Mesenchymal stem cell (in vitro differentiated cells and primary cell): ENCODE measurements at regions not wholly inside any gene's neighbourhood (a gene's known extent, or its start where the extent isn't known, plus 50 kb on each side); places are given as distances from the start of the nearest gene placed in this dataset.
A peak's percentile ranks its signal among the peaks of the same experiment; 100 is the strongest.

Experiments used
- DNase-seq: peaks from one replicate; pipeline ENCODE4 v3.0.0-alpha.2; 2013
- H2AFZ ChIP-seq: one replicate; pipeline ENCODE4 v1.6.1; 2013; ENCODE audit warnings: low read depth, mild to moderate bottlenecking, control low read depth, inconsistent platforms, low read length, moderate library complexity
- H2AK5ac ChIP-seq: 2 replicates; pipeline ENCODE4 v1.6.1; 2013; ENCODE audit warnings: low read length, moderate library complexity, mild to moderate bottlenecking, inconsistent platforms; ENCODE audit not compliant: severe bottlenecking
- H2BK120ac ChIP-seq: one replicate; pipeline ENCODE4 v1.6.1; 2013; ENCODE audit warnings: low read depth, mild to moderate bottlenecking, inconsistent platforms, low read length, moderate library complexity
- H2BK12ac ChIP-seq, 2 experiments: one replicate each; pipeline ENCODE4 v1.6.1; 2013; ENCODE audit warnings: inconsistent platforms in 2 of 2, low read length in 2 of 2, mild to moderate bottlenecking in 2 of 2, moderate library complexity in 2 of 2, control low read depth in 1 of 2
- H2BK15ac ChIP-seq: one replicate; pipeline ENCODE4 v1.6.1; 2013; ENCODE audit warnings: mild to moderate bottlenecking, low read depth, inconsistent platforms; ENCODE audit not compliant: poor library complexity, severe bottlenecking
- H2BK5ac ChIP-seq: 2 replicates; pipeline ENCODE4 v1.6.1; 2013; ENCODE audit warnings: low read depth, mild to moderate bottlenecking, low read length, control low read depth, inconsistent platforms; ENCODE audit not compliant: poor library complexity, severe bottlenecking
- H3K14ac ChIP-seq, 2 experiments: one replicate each; pipeline ENCODE4 v1.6.1; 2013; ENCODE audit warnings: inconsistent platforms in 2 of 2, low read length in 2 of 2, control low read depth in 1 of 2, mild to moderate bottlenecking in 1 of 2, moderate library complexity in 1 of 2
- H3K18ac ChIP-seq, 2 experiments: one replicate each; pipeline ENCODE4 v1.6.1; 2013; ENCODE audit warnings: inconsistent platforms in 2 of 2, low read length in 2 of 2, control low read depth in 1 of 2, low read depth in 1 of 2, mild to moderate bottlenecking in 1 of 2
- H3K23ac ChIP-seq, 2 experiments: one replicate each; pipeline ENCODE4 v1.6.1; 2013; ENCODE audit warnings: inconsistent platforms in 2 of 2, low read length in 2 of 2, mild to moderate bottlenecking in 2 of 2, moderate library complexity in 2 of 2, control low read depth in 1 of 2
- H3K27ac ChIP-seq: 2 replicates; pipeline ENCODE4 v1.5.1; 2013; ENCODE audit warnings: mild to moderate bottlenecking, moderate library complexity, low read length, control low read depth, inconsistent platforms; ENCODE audit not compliant: poor library complexity, severe bottlenecking
- H3K27me3 ChIP-seq, 2 experiments: 2 replicates each; pipeline versions ENCODE4 v1.6.1 to v1.7.0; 2013; ENCODE audit warnings: low read length in 2 of 2, mild to moderate bottlenecking in 2 of 2, moderate library complexity in 2 of 2, control low read depth in 1 of 2, inconsistent platforms in 1 of 2; ENCODE audit not compliant: control insufficient read depth in 1 of 2, insufficient read depth in 1 of 2
- H3K36me3 ChIP-seq, 2 experiments: 2 replicates each; pipeline versions ENCODE4 v1.6.1 to v1.7.0; 2013; ENCODE audit warnings: low read length in 2 of 2, control low read depth in 1 of 2, inconsistent platforms in 1 of 2, low read depth in 1 of 2, mild to moderate bottlenecking in 1 of 2; ENCODE audit not compliant: insufficient read depth in 2 of 2, control insufficient read depth in 1 of 2
- H3K4ac ChIP-seq, 2 experiments: one replicate each; pipeline ENCODE4 v1.6.1; 2013; ENCODE audit warnings: inconsistent platforms in 2 of 2, low read length in 2 of 2, mild to moderate bottlenecking in 2 of 2, moderate library complexity in 2 of 2, control low read depth in 1 of 2, low read depth in 1 of 2
- H3K4me1 ChIP-seq: 2 replicates; pipeline ENCODE4 v1.6.1; 2013; ENCODE audit warnings: low read depth, low read length, control low read depth; ENCODE audit not compliant: control insufficient read depth, insufficient read depth
- H3K4me2 ChIP-seq: 2 replicates; pipeline ENCODE4 v1.6.1; 2013; ENCODE audit warnings: low read length, mild to moderate bottlenecking, inconsistent platforms; ENCODE audit not compliant: poor library complexity, severe bottlenecking
- H3K4me3 ChIP-seq, 2 experiments: 2 replicates each; pipeline versions ENCODE4 v1.5.1 to v1.7.0; 2013; ENCODE audit warnings: low read length in 2 of 2, mild to moderate bottlenecking in 2 of 2, control low read depth in 1 of 2, low read depth in 1 of 2; ENCODE audit not compliant: insufficient read depth in 1 of 2
- H3K79me1 ChIP-seq: replicated peaks from 2 replicates; pipeline ENCODE4 v1.6.1; 2013; ENCODE audit warnings: mild to moderate bottlenecking, control low read depth, low read length, inconsistent platforms; ENCODE audit not compliant: poor library complexity, severe bottlenecking
- H3K9ac ChIP-seq: 2 replicates; pipeline ENCODE4 v1.7.0; 2013; ENCODE audit warnings: mild to moderate bottlenecking, low read length, moderate library complexity
- H3K9me3 ChIP-seq: 2 replicates; pipeline ENCODE4 v1.7.0; 2013; ENCODE audit warnings: mild to moderate bottlenecking, low read length; ENCODE audit not compliant: control insufficient read depth
- H4K8ac ChIP-seq: one replicate; pipeline ENCODE4 v1.6.1; 2013; ENCODE audit warnings: inconsistent platforms, mild to moderate bottlenecking, low read length, moderate library complexity
- H4K91ac ChIP-seq: one replicate; pipeline ENCODE4 v1.6.1; 2013; ENCODE audit warnings: mild to moderate bottlenecking, low read length, inconsistent platforms
- WGBS: methylation state at CpG from one replicate; pipeline ENCODE4 v1.1.7; 2013; ENCODE audit warnings: mixed read lengths; 5-methylcytosine and 5-hydroxymethylcytosine counted together

DNA sequence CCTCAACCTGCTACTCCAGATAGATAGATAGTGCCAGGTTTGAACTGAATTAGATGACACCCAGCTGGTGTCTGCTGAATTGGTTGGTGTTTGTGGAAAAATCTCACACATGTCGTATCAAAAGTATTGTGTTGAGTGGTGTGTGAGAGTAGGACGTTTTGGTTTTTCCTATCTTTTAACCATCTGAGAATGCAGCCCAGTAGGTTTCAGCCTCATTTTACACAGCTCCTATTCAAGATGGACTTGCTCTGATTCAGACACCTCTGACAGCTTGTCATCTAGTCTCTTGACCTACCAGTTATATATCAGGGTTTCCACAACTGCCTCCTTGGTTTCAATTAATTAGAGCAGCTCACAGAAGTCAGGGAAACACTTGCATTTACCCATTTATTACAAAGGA lies 254.4 kb downstream of the KTN1 start:
- no peak for DNase-seq
- Histone ChIP-seq H4K8ac (no peak overlapping the region), H2BK15ac (no peak overlapping the region), H3K79me1 (no peaks in the 10 kb centered on the region), H3K9me3 (no peaks in the 10 kb centered on the region), H3K14ac (no peak overlapping the region), H2AFZ (no peak overlapping the region), H3K23ac (no peak overlapping the region), H2AK5ac (peak overlapping the region; percentile 86), H2BK120ac (no peak overlapping the region), H3K27me3 (peaks cover 0 to 17% of the 10 kb centered on the region in 2 experiments), H4K91ac (no peak overlapping the region), H3K4me1 (peaks cover 2% of the 10 kb centered on the region), H3K18ac (no peak overlapping the region), H3K9ac (no peak overlapping the region), H2BK12ac (no peak overlapping the region), H3K36me3 (no peaks in the 10 kb centered on the region), H3K4me3 (no peak overlapping the region), H3K4ac (no peak overlapping the region), H3K27ac (no peak overlapping the region), H2BK5ac (no peak overlapping the region), H3K4me2 (no peak overlapping the region)
- no CpG with 5 or more reads among the region's 2 CpGs for WGBS

DNA sequence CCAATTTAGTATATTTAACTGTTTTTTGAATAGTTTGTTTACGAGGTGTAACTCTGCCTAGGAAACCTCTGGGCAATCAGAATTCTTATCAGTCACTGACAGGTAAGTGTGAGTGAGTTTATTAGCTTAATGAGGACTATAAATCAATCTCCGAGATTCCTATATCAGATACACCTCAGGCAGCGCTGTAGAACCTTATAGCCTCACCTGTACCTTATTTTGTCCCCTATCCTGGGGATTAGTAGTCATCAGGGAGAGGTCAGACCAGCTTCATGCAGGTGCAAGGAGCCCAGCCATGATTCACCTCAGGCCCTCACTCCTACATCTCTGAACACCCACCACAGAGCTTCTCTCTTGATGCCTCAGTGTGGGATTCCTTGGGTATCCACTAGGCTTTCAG lies 256.0 kb downstream of the KTN1 start:
- Histone ChIP-seq H3K4me1 (peaks cover 2% of the 10 kb centered on the region), H3K4me3 (no peak overlapping the region), H2BK12ac (no peak overlapping the region), H3K4me2 (no peak overlapping the region), H2BK5ac (no peak overlapping the region), H3K27me3 (peaks cover 0 to 17% of the 10 kb centered on the region in 2 experiments), H3K27ac (no peak overlapping the region), H3K18ac (no peak overlapping the region), H4K91ac (no peak overlapping the region), H3K4ac (no peak overlapping the region), H4K8ac (no peak overlapping the region), H2BK15ac (no peak overlapping the region), H3K36me3 (no peaks in the 10 kb centered on the region), H3K23ac (no peak overlapping the region), H3K9me3 (no peaks in the 10 kb centered on the region), H3K14ac (no peak overlapping the region), H3K9ac (no peak overlapping the region), H2AFZ (no peak overlapping the region), H2BK120ac (no peak overlapping the region), H3K79me1 (no peaks in the 10 kb centered on the region), H2AK5ac (peak overlapping the region; percentile 91)
- 90% methylated on average over 2 of the region's 3 CpGs for WGBS
- no peak for DNase-seq

DNA sequence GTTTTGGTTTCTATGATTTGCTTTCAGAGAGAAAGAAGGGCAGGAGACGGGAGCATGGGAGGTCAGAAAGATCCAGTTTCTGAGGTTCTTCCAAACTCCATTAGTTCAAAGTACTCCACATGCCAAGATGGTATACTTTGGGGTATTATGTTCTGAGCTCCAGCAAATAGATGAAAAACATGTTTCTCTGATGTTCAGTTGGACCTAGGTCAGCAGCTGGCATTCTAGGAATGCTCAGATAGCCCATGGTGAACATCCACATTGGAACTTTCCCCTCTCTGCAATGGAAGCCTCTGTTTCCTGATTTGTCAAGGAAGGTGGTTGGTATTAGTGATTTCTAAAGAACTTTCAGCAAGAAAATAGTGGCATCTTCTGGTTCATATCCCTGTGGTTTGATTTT lies 257.5 kb downstream of the KTN1 start:
- Histone ChIP-seq H2AFZ (no peak overlapping the region), H3K27ac (no peak overlapping the region), H3K27me3 (peaks cover 0 to 17% of the 10 kb centered on the region in 2 experiments), H2BK5ac (no peak overlapping the region), H2BK120ac (no peak overlapping the region), H3K4me2 (no peak overlapping the region), H3K23ac (no peak overlapping the region), H2AK5ac (no peak overlapping the region), H3K14ac (no peak overlapping the region), H3K79me1 (no peaks in the 10 kb centered on the region), H3K9me3 (no peaks in the 10 kb centered on the region), H3K9ac (no peak overlapping the region), H3K18ac (no peak overlapping the region), H4K91ac (no peak overlapping the region), H3K4me1 (no peaks in the 10 kb centered on the region), H2BK12ac (no peak overlapping the region), H3K4me3 (no peak overlapping the region), H2BK15ac (no peak overlapping the region), H3K36me3 (no peaks in the 10 kb centered on the region), H4K8ac (no peak overlapping the region), H3K4ac (no peak overlapping the region)
- no peak for DNase-seq
- WGBS: 100% methylated on average over 1 of the region's 1 CpG

GRCh38 chr14:55838529-55839052 lies 258.6 kb downstream of the KTN1 start:
- Histone ChIP-seq H3K4me1 (no peaks in the 10 kb centered on the region), H3K27ac (no peak overlapping the region), H3K23ac (no peak overlapping the region), H3K14ac (no peak overlapping the region), H3K79me1 (no peaks in the 10 kb centered on the region), H3K9me3 (no peaks in the 10 kb centered on the region), H3K4ac (no peak overlapping the region), H2BK12ac (no peak overlapping the region), H2BK120ac (no peak overlapping the region), H3K4me2 (no peak overlapping the region), H3K9ac (no peak overlapping the region), H3K36me3 (no peaks in the 10 kb centered on the region), H4K91ac (no peak overlapping the region), H3K18ac (no peak overlapping the region), H2BK5ac (no peak overlapping the region), H3K4me3 (no peak overlapping the region), H2AK5ac (no peak overlapping the region), H3K27me3 (peaks cover 0 to 17% of the 10 kb centered on the region in 2 experiments), H4K8ac (no peak overlapping the region), H2AFZ (no peak overlapping the region), H2BK15ac (no peak overlapping the region)
- DNase-seq: peak; percentile 38
- no CpG with 5 or more reads among the region's 3 CpGs for WGBS
